B cell (primary cell): ENCODE measurements at regions not wholly inside any gene's neighbourhood (a gene's known extent, or its start where the extent isn't known, plus 50 kb on each side); places are given as distances from the start of the nearest gene placed in this dataset.

ENCODE experiments used
- ATAC-seq: fragments of 200-7000 bp; cut with Tn5 transposase; one replicate; pipeline ENCODE4 v1.10.0; 2021; ENCODE audit warnings: low read depth, mild to moderate bottlenecking, moderate number of reproducible peaks, moderate library complexity
- CTCF ChIA-PET: fragments of 350-600 bp; sonication (Branson Sonifier 250); formaldehyde crosslinking; loops from one replicate; lab custom pipeline; 2021; ENCODE audit warnings: antibody characterized with exemption, inconsistent platforms; lab: Charles Lee
- POLR2A ChIA-PET: fragments of 350-600 bp; sonication (Branson Sonifier 250); formaldehyde crosslinking; loops from one replicate; lab custom pipeline; 2021; ENCODE audit warnings: antibody characterized with exemption; lab: Charles Lee
- DNase-seq: peaks from one replicate; pipeline ENCODE4 v3.0.0; 2013
- H2AFZ ChIP-seq: 2 replicates; pipeline ENCODE4 v1.6.1; 2012; ENCODE audit warnings: mild to moderate bottlenecking, low read depth, low read length; ENCODE audit not compliant: insufficient read depth, poor library complexity, severe bottlenecking
- H3K27ac ChIP-seq, 2 donors: 1 replicate in 1 of 2; 2 replicates in 1 of 2; pipeline ENCODE4 v1.5.1; 2012 to 2013; ENCODE audit warnings: low read length in 2 of 2, mild to moderate bottlenecking in 2 of 2, moderate library complexity in 1 of 2
- H3K27me3 ChIP-seq, 4 experiments: fragments of 200-600 bp in 1 of 4; sonication (generic) in 1 of 4; replicated peaks in 1 of 4; 1 replicate in 2 of 4; 2 replicates in 2 of 4; pipeline versions ENCODE4 v1.6.1 to v1.7.0; 2013 to 2016; ENCODE audit warnings: low read length in 3 of 4, mild to moderate bottlenecking in 2 of 4, mixed read lengths in 1 of 4, moderate library complexity in 1 of 4; ENCODE audit not compliant: insufficient read depth in 4 of 4, control insufficient read depth in 3 of 4; ENCODE audit errors: control extremely low read depth in 1 of 4
- H3K36me3 ChIP-seq, 2 experiments: replicated peaks in 1 of 2; 1 replicate in 1 of 2; 2 replicates in 1 of 2; pipeline versions ENCODE4 v1.6.1 to v1.7.1; 2013; ENCODE audit warnings: low read length in 1 of 2; ENCODE audit not compliant: insufficient read depth in 2 of 2, control insufficient read depth in 1 of 2; ENCODE audit errors: control extremely low read depth in 1 of 2, extremely low read depth in 1 of 2
- H3K4me1 ChIP-seq, 2 donors: fragments of 200-600 bp in 1 of 2; sonication (generic) in 1 of 2; 1 replicate in 1 of 2; 2 replicates in 1 of 2; pipeline versions ENCODE4 v1.5.1 to v1.6.1; 2013 to 2017; ENCODE audit warnings: low read length in 2 of 2; ENCODE audit not compliant: control insufficient read depth in 2 of 2, insufficient read depth in 2 of 2
- H3K4me2 ChIP-seq: replicated peaks from 2 replicates; pipeline ENCODE3; 2012; ENCODE audit warnings: mild to moderate bottlenecking, low read depth, low read length; ENCODE audit not compliant: poor library complexity, severe bottlenecking
- H3K4me3 ChIP-seq, 5 experiments: fragments of 200-600 bp in 1 of 5; sonication (generic) in 1 of 5; 1 replicate in 3 of 5; 2 replicates in 2 of 5; pipeline versions ENCODE4 v1.5.1 to v1.7.0; 2011 to 2016; ENCODE audit warnings: low read length in 4 of 5, mild to moderate bottlenecking in 4 of 5, low read depth in 2 of 5, control low read depth in 1 of 5, moderate library complexity in 1 of 5; ENCODE audit not compliant: insufficient read depth in 1 of 5; ENCODE audit errors: control extremely low read depth in 1 of 5, extremely low read depth in 1 of 5
- H3K79me2 ChIP-seq: fragments of 200-600 bp; sonication (generic); one replicate; pipeline ENCODE4 v1.6.0; 2016; ENCODE audit warnings: low read length; ENCODE audit not compliant: control insufficient read depth, insufficient read depth
- H3K9ac ChIP-seq: fragments of 200-600 bp; sonication (generic); 2 replicates; pipeline ENCODE4 v1.6.1; 2017; ENCODE audit warnings: mild to moderate bottlenecking, low read length, moderate library complexity
- H3K9me3 ChIP-seq, 3 donors: one replicate each; pipeline versions ENCODE4 v1.6.1 to v1.7.1; 2013; ENCODE audit warnings: low read length in 2 of 3; ENCODE audit not compliant: control insufficient read depth in 2 of 3, insufficient read depth in 1 of 3; ENCODE audit errors: control extremely low read depth in 1 of 3
- H4K20me1 ChIP-seq: 2 replicates; pipeline ENCODE4 v1.6.0; 2012; ENCODE audit warnings: mild to moderate bottlenecking, low read length; ENCODE audit not compliant: insufficient read depth, control insufficient read depth, poor library complexity, severe bottlenecking
- H3K27ac Mint-ChIP-seq: one replicate; pipeline ENCODE4 v1.8.0; 2021; ENCODE audit warnings: mixed read lengths
- H3K27me3 Mint-ChIP-seq: one replicate; pipeline ENCODE4 v1.8.0; 2021; ENCODE audit warnings: mixed read lengths
- H3K4me1 Mint-ChIP-seq: one replicate; pipeline ENCODE4 v1.8.0; 2021; ENCODE audit warnings: mixed read lengths
- H3K4me3 Mint-ChIP-seq: one replicate; pipeline ENCODE4 v1.8.0; 2021; ENCODE audit warnings: mixed read lengths
- H3K9me3 Mint-ChIP-seq: one replicate; pipeline ENCODE4 v1.8.0; 2022; ENCODE audit warnings: mixed read lengths; ENCODE audit not compliant: insufficient read depth
- EZH2 ChIP-seq: IDR thresholded peaks from 2 replicates; pipeline ENCODE4 v1.6.1; 2012; ENCODE audit warnings: borderline replicate concordance, low read depth, mild to moderate bottlenecking, moderate library complexity, low read length; ENCODE audit not compliant: insufficient read depth, poor library complexity, severe bottlenecking
- WGBS: methylation state at CpG from one replicate; pipeline ENCODE4 v1.1.5; 2013; ENCODE audit warnings: missing lambda C conversion rate; ENCODE audit not compliant: insufficient coverage; 5-methylcytosine and 5-hydroxymethylcytosine counted together
- intact Hi-C: fragments of 100-400 bp; cut with micrococcal nuclease; formaldehyde crosslinking; loops from one replicate; pipeline ENCODE4 v1.10.0; 2022
- TF ChIP-seq, protein P1 (sequence below): fragments of 200-600 bp; IDR thresholded peaks from one replicate; pipeline ENCODE4 v1.8.0; 2022; ENCODE audit warnings: antibody characterized with exemption, mild to moderate bottlenecking

- Histone ChIP-seq H3K4me1 (no peaks in the 10 kb centered on the region), H4K20me1 (no peaks in the 10 kb centered on the region), H3K4me2 (no peak overlapping the region), H3K27ac (no peak overlapping the region), H3K79me2 (no peaks in the 10 kb centered on the region), H3K36me3 (no peaks in the 10 kb centered on the region), H2AFZ (no peak overlapping the region), H3K4me3 (no peak overlapping the region), H3K27me3 (no peaks in the 10 kb centered on the region), H3K9ac (no peak overlapping the region), H3K9me3 (peaks cover 0 to 2% (median 0%) of the 10 kb centered on the region in 3 donors)
- Mint-ChIP-seq H3K4me1 (no peaks in the 10 kb centered on the region), H3K27me3 (no peaks in the 10 kb centered on the region), H3K27ac (no peak overlapping the region), H3K9me3 (no peaks in the 10 kb centered on the region), H3K4me3 (no peak overlapping the region)
- no peak for TF ChIP-seq EZH2
- TF ChIP-seq, protein P1, sequence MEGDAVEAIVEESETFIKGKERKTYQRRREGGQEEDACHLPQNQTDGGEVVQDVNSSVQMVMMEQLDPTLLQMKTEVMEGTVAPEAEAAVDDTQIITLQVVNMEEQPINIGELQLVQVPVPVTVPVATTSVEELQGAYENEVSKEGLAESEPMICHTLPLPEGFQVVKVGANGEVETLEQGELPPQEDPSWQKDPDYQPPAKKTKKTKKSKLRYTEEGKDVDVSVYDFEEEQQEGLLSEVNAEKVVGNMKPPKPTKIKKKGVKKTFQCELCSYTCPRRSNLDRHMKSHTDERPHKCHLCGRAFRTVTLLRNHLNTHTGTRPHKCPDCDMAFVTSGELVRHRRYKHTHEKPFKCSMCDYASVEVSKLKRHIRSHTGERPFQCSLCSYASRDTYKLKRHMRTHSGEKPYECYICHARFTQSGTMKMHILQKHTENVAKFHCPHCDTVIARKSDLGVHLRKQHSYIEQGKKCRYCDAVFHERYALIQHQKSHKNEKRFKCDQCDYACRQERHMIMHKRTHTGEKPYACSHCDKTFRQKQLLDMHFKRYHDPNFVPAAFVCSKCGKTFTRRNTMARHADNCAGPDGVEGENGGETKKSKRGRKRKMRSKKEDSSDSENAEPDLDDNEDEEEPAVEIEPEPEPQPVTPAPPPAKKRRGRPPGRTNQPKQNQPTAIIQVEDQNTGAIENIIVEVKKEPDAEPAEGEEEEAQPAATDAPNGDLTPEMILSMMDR = no peak
- POLR2A ChIA-PET = no interaction called here
- no peak for DNase-seq
- no CpG with 5 or more reads among the region's 2 CpGs for WGBS
- no peak for ATAC-seq
- CTCF ChIA-PET = no interaction called here
- intact Hi-C loops = no loop called here
These were observed 233.9 kb upstream of the RPS23 start for GRCh38 chr5:82512025-82512424.

- intact Hi-C loops = no loop called here
- H4K20me1 ChIP-seq = no peaks in the 10 kb centered on the region
- CTCF ChIA-PET = no interaction called here
- H3K27ac Mint-ChIP-seq = no peak overlapping the region
- no peak for TF ChIP-seq EZH2
- TF ChIP-seq, protein P1 = no peak
- peaks cover 0 to 2% (median 0%) of the 10 kb centered on the region in 3 donors for H3K9me3 ChIP-seq
- H3K27ac ChIP-seq = no peak overlapping the region
- no peaks in the 10 kb centered on the region for H3K9me3 Mint-ChIP-seq
- no peaks in the 10 kb centered on the region for H3K27me3 ChIP-seq
- H3K9ac ChIP-seq = no peak overlapping the region
- H3K79me2 ChIP-seq = no peaks in the 10 kb centered on the region
- H3K4me1 ChIP-seq = no peaks in the 10 kb centered on the region
- H3K4me1 Mint-ChIP-seq = no peaks in the 10 kb centered on the region
- DNase-seq (no peak), ATAC-seq (no peak)
- no peaks in the 10 kb centered on the region for H3K36me3 ChIP-seq
- WGBS = no CpG with 5 or more reads among the region's 3 CpGs
- no peak overlapping the region for H3K4me3 Mint-ChIP-seq
- H3K27me3 Mint-ChIP-seq = no peaks in the 10 kb centered on the region
- POLR2A ChIA-PET = no interaction called here
- no peak overlapping the region for H3K4me3 ChIP-seq
- H2AFZ ChIP-seq = no peak overlapping the region
- no peak overlapping the region for H3K4me2 ChIP-seq
These were observed 233.0 kb upstream of the RPS23 start for GRCh38 chr5:82511134-82511533.
